ENCODE measurements at regions not wholly inside any gene's neighbourhood (a gene's known extent, or its start where the extent isn't known, plus 50 kb on each side); places are given as distances from the start of the nearest gene placed in this dataset.

DNA sequence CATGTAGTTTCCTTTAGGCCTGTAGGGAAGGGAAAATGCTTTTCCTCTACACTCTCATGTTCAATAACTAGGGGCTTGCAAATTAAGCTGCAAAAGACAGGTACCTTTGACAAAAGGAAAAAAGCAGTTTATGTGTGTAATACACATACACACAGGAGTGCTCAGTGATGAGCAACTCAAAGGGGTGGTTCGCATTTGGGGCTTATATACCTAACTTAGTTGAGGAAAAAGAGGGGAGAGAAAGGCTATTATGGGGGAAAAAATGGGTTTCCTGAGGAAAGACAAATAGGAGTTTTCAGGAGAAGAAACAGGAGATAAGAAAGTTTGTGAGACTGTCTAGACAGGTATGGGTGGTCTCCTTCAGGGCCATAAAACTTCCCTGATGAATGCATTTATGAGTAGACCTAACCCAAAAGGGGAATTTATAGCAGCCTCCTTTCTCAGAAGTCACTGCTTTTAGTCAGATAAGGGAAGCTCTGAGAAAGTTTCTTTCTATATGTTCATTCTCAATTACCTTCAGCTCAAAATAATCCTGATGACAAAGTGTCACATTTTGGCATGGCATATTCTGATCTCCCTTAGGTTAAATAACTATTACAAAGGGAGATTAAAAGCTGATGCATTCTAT, 55.2 kb upstream of the EZH2 start (continued):
- TF ChIP-seq REST (IDR thresholded peaks at IDR 0.05; ENCODE audit: unreplicated experiment) (no peak), STAT1 (IDR thresholded peaks at IDR 0.05; ENCODE audit: unreplicated experiment) (no peak), NANOG (IDR thresholded peaks at IDR 0.05; ENCODE audit: borderline replicate concordance) (no peak), ZNF114 (CRISPR knock-in tag; IDR thresholded peaks at IDR 0.05) (no peak), JUNB (IDR thresholded peaks at IDR 0.05; ENCODE audit: unreplicated experiment) (no peak), ZNF331 (CRISPR knock-in tag; IDR thresholded peaks at IDR 0.05; ENCODE audit: low read depth) (no peak), ZNF462 (CRISPR knock-in tag; IDR thresholded peaks at IDR 0.05) (no peak), ETS1 (IDR thresholded peaks at IDR 0.05) (no peak)
